Smooth muscle cell (in vitro differentiated cells): ENCODE measurements at regions not wholly inside any gene's neighbourhood (a gene's known extent, or its start where the extent isn't known, plus 50 kb on each side); places are given as distances from the start of the nearest gene placed in this dataset.
A peak's percentile ranks its signal among the peaks of the same experiment; 100 is the strongest.
"Not testable (repeated sequence)": the region's sequence is repeated elsewhere in the genome, so short reads cannot be mapped to it uniquely, and the experiment has no call there.

ENCODE experiments used
- DNase-seq: peaks from one replicate; lab custom pipeline; 2025; ENCODE audit not compliant: unreplicated experiment; lab: John Stamatoyannopoulos, UW
- H2AFZ ChIP-seq: fragments of 200-600 bp; sonication (generic); 2 replicates; pipeline ENCODE4 v1.6.0; 2016; ENCODE audit warnings: antibody characterized with exemption, low read depth, mild to moderate bottlenecking
- H3F3A ChIP-seq: fragments of 200-600 bp; sonication (generic); 2 replicates; pipeline ENCODE4 v1.6.0; 2017; ENCODE audit warnings: antibody characterized with exemption, low read depth
- H3K27ac ChIP-seq: fragments of 200-600 bp; sonication (generic); 2 replicates; pipeline ENCODE4 v1.5.1; 2016; ENCODE audit warnings: low read depth, mild to moderate bottlenecking
- H3K27me3 ChIP-seq: fragments of 200-600 bp; sonication (generic); 2 replicates; pipeline ENCODE4 v1.6.1; 2016; ENCODE audit warnings: low read depth, mild to moderate bottlenecking
- H3K36me3 ChIP-seq: fragments of 200-600 bp; sonication (generic); 2 replicates; pipeline ENCODE4 v1.5.1; 2016; ENCODE audit warnings: low read depth
- H3K4me1 ChIP-seq: fragments of 200-600 bp; sonication (generic); 2 replicates; pipeline ENCODE4 v1.5.1; 2016; ENCODE audit warnings: low read depth
- H3K4me2 ChIP-seq: fragments of 200-600 bp; sonication (generic); 2 replicates; pipeline ENCODE4 v1.6.0; 2016; ENCODE audit warnings: mild to moderate bottlenecking
- H3K4me3 ChIP-seq: fragments of 200-600 bp; sonication (generic); 2 replicates; pipeline ENCODE4 v1.5.1; 2016; ENCODE audit warnings: mild to moderate bottlenecking
- H3K79me2 ChIP-seq: fragments of 200-600 bp; sonication (generic); 2 replicates; pipeline ENCODE4 v1.6.0; 2016; ENCODE audit warnings: low read depth, mild to moderate bottlenecking
- H3K9ac ChIP-seq: fragments of 200-600 bp; sonication (generic); 2 replicates; pipeline ENCODE4 v1.6.0; 2016; ENCODE audit warnings: low read depth
- H3K9me3 ChIP-seq: fragments of 200-600 bp; sonication (generic); replicated peaks from 2 replicates; pipeline ENCODE4 v1.5.1; 2016; ENCODE audit warnings: low read depth
- H4K20me1 ChIP-seq: fragments of 200-600 bp; sonication (generic); 2 replicates; pipeline ENCODE4 v1.6.0; 2016; ENCODE audit warnings: low read depth
- WGBS: methylation state at CpG from one replicate; pipeline ENCODE4 v1.1.7; 2016; ENCODE audit warnings: low lambda C conversion rate; 5-methylcytosine and 5-hydroxymethylcytosine counted together
- TF ChIP-seq, protein P1 (sequence below): fragments of 200-600 bp; sonication (generic); IDR thresholded peaks from 2 replicates; pipeline ENCODE4 v1.5.1; 2017; ENCODE audit warnings: borderline replicate concordance, mild to moderate bottlenecking, antibody characterized with exemption; ENCODE audit not compliant: insufficient read depth, poor library complexity, severe bottlenecking

DNA sequence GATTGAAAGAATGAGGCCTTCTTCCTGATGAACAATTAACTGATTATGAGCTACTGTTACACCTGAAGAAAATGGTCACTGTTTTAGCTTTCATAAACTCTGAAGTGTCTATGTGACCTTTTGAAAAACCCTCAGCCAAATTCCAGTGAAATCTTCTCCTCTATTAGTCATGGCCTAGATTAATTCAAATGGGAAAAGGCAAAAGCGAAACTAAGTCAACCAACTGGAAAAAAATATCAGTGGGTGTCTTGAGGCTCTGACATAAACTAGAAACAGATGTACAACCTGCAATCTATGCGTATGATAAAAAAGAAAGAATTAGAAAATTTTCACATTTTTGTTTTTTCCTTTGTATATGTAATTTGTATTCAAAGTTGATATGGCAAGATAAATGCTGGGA is 169.4 kb upstream of the BANK1 start:
- 32% methylated on average over 2 of the region's 2 CpGs for WGBS
- Histone ChIP-seq H3K4me3 (no peak overlapping the region), H4K20me1 (no peaks in the 10 kb centered on the region), H3K79me2 (no peaks in the 10 kb centered on the region), H3K9ac (no peak overlapping the region), H3K27ac (no peak overlapping the region), H3K9me3 (no peaks in the 10 kb centered on the region), H3K36me3 (no peaks in the 10 kb centered on the region), H3F3A (no peaks in the 10 kb centered on the region), H2AFZ (no peak overlapping the region), H3K4me1 (no peaks in the 10 kb centered on the region), H3K27me3 (peaks cover 3% of the 10 kb centered on the region), H3K4me2 (peak overlapping the region; percentile 28)
- DNase-seq, result no peak
- TF ChIP-seq, protein P1, sequence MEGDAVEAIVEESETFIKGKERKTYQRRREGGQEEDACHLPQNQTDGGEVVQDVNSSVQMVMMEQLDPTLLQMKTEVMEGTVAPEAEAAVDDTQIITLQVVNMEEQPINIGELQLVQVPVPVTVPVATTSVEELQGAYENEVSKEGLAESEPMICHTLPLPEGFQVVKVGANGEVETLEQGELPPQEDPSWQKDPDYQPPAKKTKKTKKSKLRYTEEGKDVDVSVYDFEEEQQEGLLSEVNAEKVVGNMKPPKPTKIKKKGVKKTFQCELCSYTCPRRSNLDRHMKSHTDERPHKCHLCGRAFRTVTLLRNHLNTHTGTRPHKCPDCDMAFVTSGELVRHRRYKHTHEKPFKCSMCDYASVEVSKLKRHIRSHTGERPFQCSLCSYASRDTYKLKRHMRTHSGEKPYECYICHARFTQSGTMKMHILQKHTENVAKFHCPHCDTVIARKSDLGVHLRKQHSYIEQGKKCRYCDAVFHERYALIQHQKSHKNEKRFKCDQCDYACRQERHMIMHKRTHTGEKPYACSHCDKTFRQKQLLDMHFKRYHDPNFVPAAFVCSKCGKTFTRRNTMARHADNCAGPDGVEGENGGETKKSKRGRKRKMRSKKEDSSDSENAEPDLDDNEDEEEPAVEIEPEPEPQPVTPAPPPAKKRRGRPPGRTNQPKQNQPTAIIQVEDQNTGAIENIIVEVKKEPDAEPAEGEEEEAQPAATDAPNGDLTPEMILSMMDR, result no peak

DNA sequence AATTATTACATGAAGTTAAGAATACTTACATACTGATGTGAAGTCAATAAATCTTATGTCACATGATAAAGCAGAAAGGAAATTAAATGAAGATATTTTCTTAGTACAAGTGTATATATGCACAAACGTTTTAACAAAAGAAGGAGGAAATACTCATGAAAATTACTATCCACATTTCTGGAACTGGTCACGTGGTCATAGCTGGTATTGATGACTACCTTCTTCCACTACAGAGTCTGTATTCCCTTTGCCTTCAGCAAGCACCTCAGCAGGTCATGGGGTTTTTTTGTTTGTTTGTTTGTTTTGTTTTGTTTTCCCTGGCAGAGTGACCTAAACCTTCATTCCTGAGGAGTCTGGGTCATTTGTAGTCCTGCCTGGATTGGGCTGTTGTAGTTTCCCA is 174.9 kb upstream of the BANK1 start:
- H3F3A ChIP-seq, result no peaks in the 10 kb centered on the region
- TF ChIP-seq, protein P1, result no peak
- WGBS, result 86% methylated on average over 2 of the region's 2 CpGs
- H3K9ac ChIP-seq, result no peak overlapping the region
- H3K27ac ChIP-seq, result no peak overlapping the region
- no peak overlapping the region for H3K4me3 ChIP-seq
- H3K4me2 ChIP-seq, result no peak overlapping the region
- H4K20me1 ChIP-seq, result no peaks in the 10 kb centered on the region
- H3K36me3 ChIP-seq, result no peaks in the 10 kb centered on the region
- no peaks in the 10 kb centered on the region for H3K4me1 ChIP-seq
- DNase-seq, result no peak
- no peaks in the 10 kb centered on the region for H3K9me3 ChIP-seq
- no peaks in the 10 kb centered on the region for H3K27me3 ChIP-seq
- H3K79me2 ChIP-seq, result no peaks in the 10 kb centered on the region
- no peak overlapping the region for H2AFZ ChIP-seq

DNA sequence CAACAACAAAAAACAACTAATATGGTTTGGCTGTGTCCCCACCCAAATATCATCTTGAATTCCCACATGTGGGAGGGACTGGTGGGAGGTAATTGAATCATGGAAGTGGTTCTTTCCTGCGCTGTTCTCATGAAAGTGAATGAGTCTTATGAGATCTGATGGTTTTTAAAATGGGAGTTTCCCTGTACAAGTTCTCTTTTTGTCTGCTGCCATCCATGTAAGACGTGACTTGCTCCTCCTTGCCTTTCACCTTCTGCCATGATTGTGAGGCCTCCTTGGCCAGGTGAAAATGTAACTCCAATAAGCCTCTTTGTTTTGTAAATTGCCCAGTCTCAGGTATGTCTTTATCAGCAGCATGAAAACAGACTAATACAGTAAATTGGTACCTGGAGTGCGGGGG is 183.5 kb upstream of the BANK1 start:
- not testable (repeated sequence) for H3K27me3 ChIP-seq, H3K9me3 ChIP-seq, DNase-seq, H3K9ac ChIP-seq, H3K36me3 ChIP-seq, H2AFZ ChIP-seq, H4K20me1 ChIP-seq, H3K79me2 ChIP-seq, H3K4me2 ChIP-seq, H3K4me3 ChIP-seq, H3F3A ChIP-seq, H3K27ac ChIP-seq, H3K4me1 ChIP-seq
- whole genome bisulfite sequencing, result 83% methylated on average over 3 of the region's 3 CpGs

DNA sequence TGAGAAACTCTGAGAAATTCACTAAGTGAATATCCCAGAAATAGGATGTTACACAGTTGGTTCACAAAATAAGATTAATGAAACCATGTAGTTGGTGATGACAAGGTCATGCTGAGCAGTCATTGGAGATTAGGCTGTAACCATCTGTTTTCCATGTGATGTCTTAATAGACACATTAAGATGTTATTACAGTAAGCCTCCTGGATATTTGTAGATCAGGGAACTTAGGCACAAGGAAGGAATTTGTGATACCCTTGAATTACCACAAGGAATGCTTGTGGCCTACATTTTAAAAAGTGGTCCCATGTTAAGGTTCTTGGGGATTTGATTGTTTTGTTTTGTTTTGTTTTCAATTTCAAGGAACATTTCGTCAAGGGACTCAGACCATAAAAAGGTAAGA is 185.6 kb upstream of the BANK1 start:
- no peaks in the 10 kb centered on the region for H3K9me3 ChIP-seq
- no peaks in the 10 kb centered on the region for H3K27me3 ChIP-seq
- no peaks in the 10 kb centered on the region for H3K36me3 ChIP-seq
- no peak overlapping the region for H3K9ac ChIP-seq
- no peak overlapping the region for H3K4me3 ChIP-seq
- no peaks in the 10 kb centered on the region for H4K20me1 ChIP-seq
- WGBS, result 14% methylated on average over 1 of the region's 1 CpG
- no peak overlapping the region for H3K4me2 ChIP-seq
- H3K79me2 ChIP-seq, result no peaks in the 10 kb centered on the region
- H3K27ac ChIP-seq, result no peak overlapping the region
- no peak overlapping the region for H2AFZ ChIP-seq
- no peak for DNase-seq
- H3K4me1 ChIP-seq, result peaks cover 4% of the 10 kb centered on the region
- no peaks in the 10 kb centered on the region for H3F3A ChIP-seq
- TF ChIP-seq, protein P1, result no peak
